Islet of Langerhans (tissue), 1 donor: ENCODE measurements at regions not wholly inside any gene's neighbourhood (a gene's known extent, or its start where the extent isn't known, plus 50 kb on each side); places are given as distances from the start of the nearest gene placed in this dataset.
A peak's percentile ranks its signal among the peaks of the same experiment; 100 is the strongest.

Experiments
- FAIRE-seq: peaks from one replicate; lab custom pipeline; 2011; peaks lifted over from hg19 to GRCh38; lab: Jason Lieb, UNC

DNA sequence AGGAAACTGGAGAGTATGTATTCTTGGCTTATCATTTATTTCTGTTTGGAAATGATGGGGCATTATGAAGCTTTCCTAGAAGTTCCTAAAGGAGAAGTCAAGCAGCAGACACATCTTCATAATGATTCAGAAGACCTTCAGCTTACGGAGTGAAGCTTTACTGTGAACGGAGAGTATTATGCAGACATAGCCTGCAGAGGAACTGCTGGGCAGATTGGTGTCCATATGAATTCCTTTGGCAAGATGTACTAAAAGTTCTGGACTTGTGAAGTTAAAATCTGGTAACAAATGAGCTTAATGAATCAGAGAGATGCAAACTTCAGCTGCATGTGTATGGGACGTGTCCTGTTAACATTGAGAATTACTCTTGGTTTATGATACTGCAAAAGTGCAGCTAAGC is 60.1 kb downstream of the NABP1 start:
- no peak for FAIRE-seq

DNA sequence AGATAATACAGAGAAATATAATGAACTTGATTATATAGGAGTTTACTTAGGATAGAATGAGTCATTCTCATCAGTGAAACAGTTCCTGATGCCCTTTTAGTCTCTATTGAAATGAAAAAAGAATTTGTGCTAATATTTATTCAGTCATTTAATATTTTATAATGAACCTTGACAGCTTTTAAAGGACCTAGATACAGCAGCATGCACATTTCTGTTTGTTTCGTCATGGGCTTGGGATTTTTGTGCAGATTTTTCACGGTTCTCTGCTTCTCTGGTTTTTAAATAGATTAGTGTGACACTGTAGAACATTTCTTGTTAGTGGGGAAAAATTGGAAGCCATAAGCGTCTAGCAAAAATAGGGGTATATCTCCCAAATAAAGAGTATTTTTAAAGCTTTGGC is 60.7 kb downstream of the NABP1 start:
- no peak for FAIRE-seq

- no peak for FAIRE-seq
These were observed 61.3 kb downstream of the NABP1 start for GRCh38 chr2:191739194-191739593.

GRCh38 chr2:191740016-191740419 is 62.1 kb downstream of the NABP1 start:
- no peak for FAIRE-seq

GRCh38 chr2:191740759-191741158 is 62.8 kb downstream of the NABP1 start:
- FAIRE-seq = peak; percentile 56

- no peak for FAIRE-seq
These were observed 68.6 kb downstream of the NABP1 start for GRCh38 chr2:191746346-191747169.

GRCh38 chr2:191747170-191747530 is 69.2 kb downstream of the NABP1 start:
- FAIRE-seq = no peak

- FAIRE-seq = no peak
These were observed 70.1 kb downstream of the NABP1 start for GRCh38 chr2:191748059-191748461.

- FAIRE-seq = no peak
These were observed 70.7 kb downstream of the NABP1 start for GRCh38 chr2:191748528-191749180.

DNA sequence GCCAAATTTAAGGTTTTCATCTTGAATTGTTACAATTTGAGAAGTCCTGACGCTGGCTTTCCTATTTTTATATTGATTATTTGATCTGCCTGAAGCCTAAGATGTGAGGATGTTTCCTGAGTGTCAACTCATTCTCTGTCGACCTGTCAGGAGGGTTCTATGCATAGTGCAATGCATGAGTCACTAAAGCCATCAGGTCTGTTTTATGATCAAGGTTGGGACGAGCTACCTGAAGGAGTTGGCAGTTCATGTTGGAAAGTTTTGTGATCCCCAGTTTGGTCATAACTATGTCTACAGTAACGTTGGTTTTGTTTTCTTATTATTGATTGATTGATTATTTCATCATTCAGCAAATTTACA is 71.2 kb downstream of the NABP1 start:
- FAIRE-seq = no peak

GRCh38 chr2:191754103-191754502 is 76.2 kb downstream of the NABP1 start:
- FAIRE-seq = no peak

DNA sequence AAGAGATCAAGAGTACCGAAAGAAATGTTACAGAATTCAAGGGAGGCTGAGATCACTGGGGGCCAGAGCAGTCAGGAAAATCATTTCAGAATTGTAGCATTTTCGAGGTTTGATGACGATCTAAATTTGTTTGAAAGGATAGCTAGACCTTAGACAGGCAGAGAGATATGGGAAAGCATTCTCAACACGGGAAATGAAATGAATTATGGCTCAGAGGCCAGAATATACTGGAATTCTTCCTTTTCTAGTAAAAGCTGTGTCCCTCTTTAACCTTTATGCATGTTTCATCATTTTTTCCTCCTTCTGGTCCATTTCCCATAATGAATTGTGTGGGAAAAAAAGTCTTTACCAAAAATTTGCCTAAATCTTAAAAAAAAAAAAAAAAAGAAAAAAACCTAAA is 78.8 kb downstream of the NABP1 start:
- FAIRE-seq = no peak

DNA sequence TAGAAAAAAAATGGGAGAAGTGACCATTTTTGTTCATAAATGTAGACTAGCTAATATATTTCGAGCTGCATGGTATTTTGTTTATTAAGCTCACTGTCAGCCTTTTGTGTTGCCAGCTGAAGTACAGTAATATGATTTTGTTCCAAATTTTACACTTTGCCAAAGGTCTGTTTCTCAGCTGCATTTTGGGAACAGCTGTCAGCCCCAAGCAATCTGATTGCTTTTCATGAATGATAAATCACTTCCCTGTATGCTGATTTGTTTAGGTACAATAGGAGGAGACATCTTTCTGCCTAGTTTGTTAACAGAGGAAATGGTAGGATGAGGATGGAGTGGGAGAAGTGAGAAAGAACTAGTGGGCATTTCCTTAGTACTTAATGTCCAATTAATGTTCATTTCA is 79.3 kb downstream of the NABP1 start:
- no peak for FAIRE-seq

DNA sequence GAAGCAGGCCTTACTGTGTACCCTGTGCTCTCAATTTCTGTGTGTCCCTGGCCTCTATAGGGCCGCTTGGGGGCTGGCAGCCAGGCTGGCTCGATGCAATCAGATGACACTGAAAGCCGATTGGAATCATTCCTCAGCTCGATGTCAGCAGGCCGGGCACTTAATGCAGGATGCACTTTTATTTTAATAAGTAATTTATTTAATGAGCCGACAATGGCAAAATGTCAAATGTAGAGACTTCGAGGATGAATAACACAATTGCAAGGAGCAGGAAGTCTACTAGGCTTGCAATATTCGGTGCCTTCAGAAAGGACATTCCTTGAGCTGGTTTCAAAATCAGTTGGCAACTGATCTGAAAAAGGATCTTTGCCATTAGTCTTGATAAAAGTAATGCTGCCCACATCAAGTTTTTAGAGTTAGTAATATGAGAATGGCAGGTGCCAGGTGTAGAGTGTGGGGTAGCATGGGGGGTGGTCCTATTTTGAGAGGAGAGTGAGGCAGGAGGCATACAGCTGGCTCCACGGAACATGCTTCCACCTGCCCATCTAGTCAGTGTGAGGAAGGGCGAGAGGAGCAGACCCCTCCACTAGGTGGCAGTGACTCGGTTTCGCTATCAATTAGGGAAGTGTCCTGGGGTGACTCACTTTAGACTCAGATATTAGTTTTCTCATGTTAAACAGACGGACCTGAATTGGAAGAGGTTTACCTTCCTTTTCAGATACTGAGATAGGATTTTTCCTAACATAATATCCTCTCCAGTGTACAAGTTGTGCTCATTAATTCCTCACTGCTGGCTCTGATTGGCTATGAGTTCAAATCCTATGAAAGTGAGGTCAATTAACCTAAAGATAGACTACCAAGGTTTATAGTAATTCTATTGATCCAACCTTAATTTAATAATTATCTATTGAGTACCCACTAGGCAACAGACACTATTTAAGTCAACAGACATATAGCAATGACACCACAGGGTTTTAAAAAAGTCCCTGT is 80.9 kb downstream of the NABP1 start:
- FAIRE-seq = no peak

GRCh38 chr2:191759680-191760079 is 81.7 kb downstream of the NABP1 start:
- no peak for FAIRE-seq

- no peak for FAIRE-seq
These were observed 82.8 kb downstream of the NABP1 start for GRCh38 chr2:191760655-191761262.

GRCh38 chr2:191773136-191773535 is 73.8 kb downstream of the CAVIN2 start:
- FAIRE-seq = no peak

- no peak for FAIRE-seq
These were observed 69.5 kb downstream of the CAVIN2 start for GRCh38 chr2:191777351-191777750.

DNA sequence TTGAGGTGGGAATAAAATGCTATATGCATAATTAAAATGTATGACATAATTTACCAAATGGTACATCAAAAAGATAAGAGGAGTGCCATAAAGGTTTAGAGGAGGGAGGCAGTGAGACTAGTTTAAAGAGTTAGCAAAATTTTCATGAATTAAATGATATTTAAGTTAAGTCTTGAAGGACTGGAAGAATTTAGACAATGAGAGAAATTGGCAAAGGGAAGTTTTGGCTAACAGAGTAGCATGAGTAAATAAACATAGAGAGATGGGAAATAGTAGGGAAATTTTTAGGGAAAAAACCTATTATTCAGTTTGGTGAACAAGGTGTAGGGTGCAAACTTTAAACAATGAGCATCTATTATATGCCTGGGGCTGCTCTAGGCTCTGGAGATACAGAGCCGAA is 68.8 kb downstream of the CAVIN2 start:
- FAIRE-seq = no peak

GRCh38 chr2:191782351-191782750 is 64.5 kb downstream of the CAVIN2 start:
- FAIRE-seq = no peak

DNA sequence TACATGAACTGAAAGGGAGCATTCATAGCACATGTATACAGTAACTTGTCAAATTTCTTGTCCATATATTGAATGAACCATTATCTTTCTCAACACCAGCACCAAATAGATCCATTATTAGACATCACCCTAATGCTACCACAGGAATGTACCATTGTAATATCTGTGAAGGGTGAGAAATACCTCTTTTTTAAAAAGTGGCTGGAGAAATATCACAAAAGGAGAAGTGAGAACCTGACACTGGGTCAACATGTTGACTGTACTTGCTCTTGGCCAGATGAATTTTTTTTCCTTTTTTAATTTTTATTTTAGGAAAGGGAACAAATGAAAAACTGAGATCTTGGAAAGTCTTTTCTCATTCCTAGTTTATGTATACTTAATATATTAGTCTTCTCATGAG is 63.5 kb downstream of the CAVIN2 start:
- no peak for FAIRE-seq
